GM12873 (cell line): ENCODE measurements at regions not wholly inside any gene's neighbourhood (a gene's known extent, or its start where the extent isn't known, plus 50 kb on each side); places are given as distances from the start of the nearest gene placed in this dataset.

Experiments used
- TF ChIP-seq, protein P1 (sequence below): IDR thresholded peaks from 2 replicates; pipeline ENCODE4 v1.5.1; 2012; ENCODE audit warnings: low read depth, mild to moderate bottlenecking, moderate library complexity, low read length, control low read depth; ENCODE audit not compliant: insufficient read depth; ENCODE audit errors: missing control alignments

DNA sequence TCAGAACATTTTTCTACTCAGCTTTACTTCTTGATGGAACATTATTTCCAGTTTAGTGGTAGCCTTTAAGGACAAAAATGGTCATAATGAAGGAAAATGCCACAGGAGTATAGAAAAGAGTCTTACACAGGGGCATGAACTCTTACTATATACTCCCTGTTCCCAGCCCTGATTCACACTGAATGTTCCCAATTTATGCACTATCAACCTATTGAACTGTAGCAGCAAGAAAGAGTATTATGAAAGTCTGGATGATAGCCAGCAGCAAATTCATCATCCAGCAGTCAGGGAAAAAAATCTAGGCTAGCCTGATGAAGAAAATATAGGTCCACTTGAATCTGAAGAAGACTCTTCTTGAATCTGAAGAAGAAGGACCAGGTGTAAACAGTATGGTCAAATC is 1170.3 kb upstream of the CHAC2 start:
- TF ChIP-seq, protein P1, sequence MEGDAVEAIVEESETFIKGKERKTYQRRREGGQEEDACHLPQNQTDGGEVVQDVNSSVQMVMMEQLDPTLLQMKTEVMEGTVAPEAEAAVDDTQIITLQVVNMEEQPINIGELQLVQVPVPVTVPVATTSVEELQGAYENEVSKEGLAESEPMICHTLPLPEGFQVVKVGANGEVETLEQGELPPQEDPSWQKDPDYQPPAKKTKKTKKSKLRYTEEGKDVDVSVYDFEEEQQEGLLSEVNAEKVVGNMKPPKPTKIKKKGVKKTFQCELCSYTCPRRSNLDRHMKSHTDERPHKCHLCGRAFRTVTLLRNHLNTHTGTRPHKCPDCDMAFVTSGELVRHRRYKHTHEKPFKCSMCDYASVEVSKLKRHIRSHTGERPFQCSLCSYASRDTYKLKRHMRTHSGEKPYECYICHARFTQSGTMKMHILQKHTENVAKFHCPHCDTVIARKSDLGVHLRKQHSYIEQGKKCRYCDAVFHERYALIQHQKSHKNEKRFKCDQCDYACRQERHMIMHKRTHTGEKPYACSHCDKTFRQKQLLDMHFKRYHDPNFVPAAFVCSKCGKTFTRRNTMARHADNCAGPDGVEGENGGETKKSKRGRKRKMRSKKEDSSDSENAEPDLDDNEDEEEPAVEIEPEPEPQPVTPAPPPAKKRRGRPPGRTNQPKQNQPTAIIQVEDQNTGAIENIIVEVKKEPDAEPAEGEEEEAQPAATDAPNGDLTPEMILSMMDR = no peak

DNA sequence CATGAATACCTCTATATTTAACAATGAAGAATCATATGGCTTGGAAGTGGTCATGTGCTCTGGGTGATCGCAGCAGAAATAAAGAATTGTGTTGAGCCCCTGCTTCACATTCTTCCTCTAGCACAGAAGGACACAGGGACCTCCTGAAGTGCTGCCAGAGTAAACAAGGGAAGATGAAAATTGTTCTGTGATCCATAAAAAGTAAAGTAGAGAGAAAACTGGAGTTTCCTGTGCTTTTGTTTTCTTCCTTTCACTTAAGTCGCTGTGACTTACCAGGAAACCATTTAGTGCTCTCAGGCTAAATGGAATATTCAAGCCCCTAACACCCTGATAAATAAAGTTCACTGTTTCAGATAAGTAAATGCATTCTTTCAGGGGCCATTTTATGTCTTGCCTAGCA is 1173.6 kb upstream of the CHAC2 start:
- TF ChIP-seq, protein P1 = no peak

DNA sequence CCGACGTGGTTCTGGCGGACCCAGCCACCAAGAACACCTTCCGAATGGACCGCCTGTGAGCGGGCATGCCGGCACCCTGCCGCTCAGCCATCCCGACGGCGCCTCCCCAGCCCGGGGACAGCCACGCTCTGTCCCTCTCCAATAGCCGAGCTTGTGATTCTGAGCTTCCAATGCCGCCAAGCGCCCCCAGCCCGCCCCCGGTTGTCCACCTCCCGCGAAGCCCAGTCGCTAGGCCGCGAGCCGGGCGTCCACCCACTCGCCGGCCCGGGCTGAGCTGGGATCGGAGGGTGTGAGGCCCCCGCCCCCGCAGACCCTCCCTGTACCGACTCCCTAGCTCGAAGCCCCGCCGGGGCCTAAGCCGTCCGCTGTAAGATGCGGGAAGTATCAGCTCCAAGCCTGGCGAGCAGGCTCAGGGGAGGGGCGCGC is 1195.1 kb upstream of the CHAC2 start:
- TF ChIP-seq, protein P1 = no peak

DNA sequence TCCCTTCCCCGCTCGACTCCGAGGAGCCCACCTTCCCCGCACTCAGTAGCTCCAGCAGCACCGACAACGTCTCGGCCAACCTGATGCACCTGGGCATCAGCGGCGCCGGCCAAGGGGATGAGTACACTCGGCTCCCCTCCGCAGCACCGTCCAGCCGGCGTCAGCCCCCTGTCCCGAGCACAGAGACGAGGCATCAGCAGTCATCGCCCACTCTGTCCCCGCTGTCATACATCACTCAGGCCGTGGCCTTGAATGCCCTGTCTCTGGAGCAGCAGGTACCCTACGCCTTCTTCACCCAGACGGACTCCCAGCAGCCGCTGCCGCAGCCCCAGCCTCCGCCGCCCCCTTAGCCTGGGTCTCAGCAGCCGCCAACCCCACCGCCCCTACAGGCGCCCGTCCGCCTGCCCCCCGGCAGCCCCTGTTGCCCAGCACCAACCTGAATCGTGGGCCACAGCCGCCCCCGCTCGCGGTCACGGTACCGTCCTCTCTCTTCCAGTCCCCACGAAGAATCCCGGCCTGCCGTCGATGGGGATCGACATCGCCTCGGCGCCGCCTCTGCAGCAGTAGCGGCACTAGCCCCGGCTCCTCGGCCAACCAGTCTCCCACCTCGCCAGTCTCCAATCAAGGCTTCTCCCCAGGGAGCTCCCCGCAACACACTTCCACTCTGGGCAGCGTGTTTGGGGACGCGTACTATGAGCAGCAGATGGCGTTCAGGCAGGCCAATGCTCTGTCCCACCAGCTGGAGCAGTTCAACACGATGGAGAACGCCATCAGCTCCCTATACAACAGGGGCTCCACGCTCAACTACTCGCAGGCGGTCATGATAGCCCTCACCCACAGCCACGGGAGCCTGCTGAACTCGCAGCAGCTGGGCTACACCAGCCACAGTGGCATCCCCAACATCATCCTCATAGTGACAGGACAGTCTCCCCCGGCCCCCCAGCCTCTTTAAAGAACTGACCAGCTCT is 1195.9 kb upstream of the CHAC2 start:
- TF ChIP-seq, protein P1 = no peak

DNA sequence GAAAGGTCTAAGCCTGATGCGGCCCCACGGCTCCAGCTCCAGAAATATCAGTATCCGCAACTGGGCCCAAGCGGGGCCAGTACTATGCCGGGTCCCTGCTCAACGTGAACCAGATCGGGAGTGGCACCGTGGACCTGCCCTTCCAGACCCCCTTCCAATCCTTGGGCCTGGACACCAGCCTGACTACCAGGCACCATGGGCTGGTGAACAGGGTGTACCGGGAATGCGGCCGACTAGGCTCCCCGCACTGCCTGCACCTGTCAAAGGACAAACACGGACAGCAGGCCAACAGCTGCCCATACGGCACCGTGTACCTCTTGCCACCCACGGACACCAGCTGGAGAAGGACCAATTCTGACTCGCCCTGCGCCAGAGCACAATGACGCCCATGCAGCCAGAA is 1196.9 kb upstream of the CHAC2 start:
- TF ChIP-seq, protein P1 = no peak

DNA sequence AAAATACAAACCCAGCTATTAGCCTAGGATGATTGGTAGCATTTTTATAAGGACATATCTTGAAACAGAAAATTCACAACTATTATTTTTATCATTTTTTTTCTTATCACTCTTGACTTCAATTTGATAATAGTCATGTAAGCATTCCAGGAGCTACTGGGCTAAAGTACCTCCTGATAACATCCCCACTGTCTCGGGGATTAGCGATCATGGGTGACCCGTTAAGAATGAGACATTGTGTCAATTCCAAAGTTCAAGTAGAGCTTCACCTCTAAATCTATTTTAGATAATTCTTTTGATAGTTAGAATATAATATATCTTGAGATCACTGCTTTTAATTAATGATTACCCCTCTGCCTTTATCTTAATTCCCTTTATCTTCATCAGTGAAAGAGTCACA is 1204.5 kb upstream of the CHAC2 start:
- TF ChIP-seq, protein P1 = no peak

DNA sequence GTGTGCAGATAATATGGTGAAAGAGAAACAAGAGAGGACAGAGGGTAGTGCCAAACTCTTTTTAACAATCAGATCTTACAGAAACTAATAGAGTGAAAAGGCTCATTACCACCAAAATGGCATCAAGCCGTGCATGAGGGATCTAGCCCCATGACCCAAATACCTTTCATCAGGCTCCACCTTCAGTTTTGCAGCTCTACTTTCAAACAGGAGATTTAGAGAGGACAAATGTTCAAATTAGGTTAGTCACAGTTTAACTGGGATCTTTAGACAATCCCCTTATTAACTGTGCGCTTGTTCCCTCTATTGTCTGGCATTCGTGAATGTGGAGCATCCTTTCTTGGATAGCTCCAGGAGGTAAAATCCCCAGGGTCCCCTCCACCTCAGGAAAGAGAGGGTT is 1209.3 kb upstream of the CHAC2 start:
- TF ChIP-seq, protein P1 = no peak
